Ishikawa (cell line): ENCODE measurements at regions not wholly inside any gene's neighbourhood (a gene's known extent, or its start where the extent isn't known, plus 50 kb on each side); places are given as distances from the start of the nearest gene placed in this dataset.

Experiments
- CEBPB ChIP-seq: IDR thresholded peaks from 2 replicates; pipeline ENCODE4 v1.6.1; 2012
- CREB1 ChIP-seq: IDR thresholded peaks from 2 replicates; pipeline ENCODE4 v1.6.1; 2012; ENCODE audit warnings: low read depth
- EGR1 ChIP-seq: IDR thresholded peaks from 2 replicates; pipeline ENCODE4 v1.6.1; 2012
- EP300 ChIP-seq: IDR thresholded peaks from 2 replicates; pipeline ENCODE4 v1.6.1; 2012; ENCODE audit warnings: borderline replicate concordance
- FOXM1 ChIP-seq: IDR thresholded peaks from 2 replicates; pipeline ENCODE4 v1.6.1; 2012; ENCODE audit warnings: low read depth, borderline replicate concordance
- MAX ChIP-seq: IDR thresholded peaks from 2 replicates; pipeline ENCODE4 v1.6.1; 2012
- NFIC ChIP-seq: IDR thresholded peaks from 2 replicates; pipeline ENCODE4 v1.6.1; 2012
- RAD21 ChIP-seq: IDR thresholded peaks from 2 replicates; pipeline ENCODE4 v1.6.1; 2012; ENCODE audit warnings: low read depth
- REST ChIP-seq: IDR thresholded peaks from 2 replicates; pipeline ENCODE4 v1.6.1; 2012; ENCODE audit warnings: low read depth, mild to moderate bottlenecking
- TAF1 ChIP-seq: IDR thresholded peaks from 2 replicates; pipeline ENCODE4 v1.6.1; 2012; ENCODE audit warnings: low read depth, mild to moderate bottlenecking
- TCF12 ChIP-seq: IDR thresholded peaks from 2 replicates; pipeline ENCODE4 v1.6.1; 2012; ENCODE audit warnings: low read depth
- TEAD4 ChIP-seq: IDR thresholded peaks from 2 replicates; pipeline ENCODE4 v1.6.1; 2012
- YY1 ChIP-seq: IDR thresholded peaks from 2 replicates; pipeline ENCODE4 v1.6.1; 2012; ENCODE audit warnings: low read depth
- ZBTB7A ChIP-seq: IDR thresholded peaks from 2 replicates; pipeline ENCODE4 v1.6.1; 2012; ENCODE audit warnings: low read depth
- TF ChIP-seq, protein P1 (sequence below): IDR thresholded peaks from 2 replicates; pipeline ENCODE4 v1.6.1; 2012

- TF ChIP-seq ZBTB7A: no peak
- TF ChIP-seq MAX: no peak
- no peak for TF ChIP-seq CREB1
- TF ChIP-seq REST: no peak
- no peak for TF ChIP-seq EGR1
- TF ChIP-seq NFIC: no peak
- no peak for TF ChIP-seq TEAD4
- TF ChIP-seq RAD21: no peak
- TF ChIP-seq FOXM1: no peak
- no peak for TF ChIP-seq TCF12
- TF ChIP-seq YY1: no peak
- TF ChIP-seq CEBPB: no peak
- no peak for TF ChIP-seq EP300
- TF ChIP-seq, protein P1, sequence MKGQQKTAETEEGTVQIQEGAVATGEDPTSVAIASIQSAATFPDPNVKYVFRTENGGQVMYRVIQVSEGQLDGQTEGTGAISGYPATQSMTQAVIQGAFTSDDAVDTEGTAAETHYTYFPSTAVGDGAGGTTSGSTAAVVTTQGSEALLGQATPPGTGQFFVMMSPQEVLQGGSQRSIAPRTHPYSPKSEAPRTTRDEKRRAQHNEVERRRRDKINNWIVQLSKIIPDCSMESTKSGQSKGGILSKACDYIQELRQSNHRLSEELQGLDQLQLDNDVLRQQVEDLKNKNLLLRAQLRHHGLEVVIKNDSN: no peak
- no peak for TF ChIP-seq TAF1
These were observed 529.2 kb upstream of the ATP2B1 start for GRCh38 chr12:90237841-90238240.

- TF ChIP-seq REST (no peak), YY1 (no peak), TEAD4 (no peak), MAX (no peak), FOXM1 (no peak), NFIC (no peak), TAF1 (no peak), CEBPB (no peak), TCF12 (no peak), EP300 (no peak), ZBTB7A (no peak), CREB1 (no peak), EGR1 (no peak)
- TF ChIP-seq, protein P1: no peak
These were observed 527.0 kb upstream of the ATP2B1 start for GRCh38 chr12:90235642-90236041.

- no peak for TF ChIP-seq YY1
- no peak for TF ChIP-seq CEBPB
- no peak for TF ChIP-seq TEAD4
- TF ChIP-seq RAD21: no peak
- no peak for TF ChIP-seq CREB1
- no peak for TF ChIP-seq NFIC
- no peak for TF ChIP-seq MAX
- TF ChIP-seq TAF1: no peak
These were observed 525.8 kb upstream of the ATP2B1 start for GRCh38 chr12:90234472-90234871.

DNA sequence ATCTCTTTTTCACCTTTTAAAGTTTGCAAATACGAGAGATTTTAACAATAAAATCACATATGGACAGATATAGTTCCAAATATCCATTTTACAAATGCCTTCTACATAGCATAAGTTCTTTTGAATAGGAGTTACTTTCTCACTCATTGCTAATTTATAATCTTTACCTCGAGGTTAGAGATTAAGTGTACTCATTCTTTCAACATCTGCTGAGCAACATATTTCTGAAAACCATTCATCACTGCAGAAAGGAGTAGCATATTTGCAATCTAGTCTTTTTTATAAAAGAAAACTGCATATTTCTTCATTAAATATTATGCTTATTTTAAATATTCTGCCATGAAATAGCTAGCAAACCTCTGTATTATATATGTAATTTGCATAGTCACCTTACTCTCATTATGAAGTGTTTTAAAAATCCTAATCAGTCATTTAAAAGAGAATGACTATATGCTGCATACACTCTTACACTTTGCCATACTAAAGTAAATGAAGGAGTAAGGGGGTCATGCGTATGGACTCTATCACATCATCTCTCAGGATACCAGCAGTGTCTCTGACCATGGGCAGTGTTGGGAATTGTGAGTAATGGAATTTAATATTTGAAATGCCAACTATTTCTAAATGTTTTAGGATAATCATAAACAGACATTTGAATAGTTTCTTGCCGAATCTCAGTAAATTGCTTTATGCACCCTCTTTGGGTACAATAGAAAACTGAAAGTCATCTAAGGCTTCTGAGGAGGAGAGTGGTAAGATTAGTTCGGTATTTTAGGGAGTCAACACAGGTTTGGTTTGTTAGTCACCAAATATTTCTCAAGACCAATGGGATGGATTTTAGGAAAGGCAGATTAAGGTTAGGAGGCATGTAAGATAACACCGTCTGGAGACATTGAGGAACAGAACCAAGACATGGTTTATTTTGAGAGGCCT, 524.8 kb upstream of the ATP2B1 start:
- TF ChIP-seq MAX: no peak
- TF ChIP-seq RAD21: no peak
- no peak for TF ChIP-seq CREB1

DNA sequence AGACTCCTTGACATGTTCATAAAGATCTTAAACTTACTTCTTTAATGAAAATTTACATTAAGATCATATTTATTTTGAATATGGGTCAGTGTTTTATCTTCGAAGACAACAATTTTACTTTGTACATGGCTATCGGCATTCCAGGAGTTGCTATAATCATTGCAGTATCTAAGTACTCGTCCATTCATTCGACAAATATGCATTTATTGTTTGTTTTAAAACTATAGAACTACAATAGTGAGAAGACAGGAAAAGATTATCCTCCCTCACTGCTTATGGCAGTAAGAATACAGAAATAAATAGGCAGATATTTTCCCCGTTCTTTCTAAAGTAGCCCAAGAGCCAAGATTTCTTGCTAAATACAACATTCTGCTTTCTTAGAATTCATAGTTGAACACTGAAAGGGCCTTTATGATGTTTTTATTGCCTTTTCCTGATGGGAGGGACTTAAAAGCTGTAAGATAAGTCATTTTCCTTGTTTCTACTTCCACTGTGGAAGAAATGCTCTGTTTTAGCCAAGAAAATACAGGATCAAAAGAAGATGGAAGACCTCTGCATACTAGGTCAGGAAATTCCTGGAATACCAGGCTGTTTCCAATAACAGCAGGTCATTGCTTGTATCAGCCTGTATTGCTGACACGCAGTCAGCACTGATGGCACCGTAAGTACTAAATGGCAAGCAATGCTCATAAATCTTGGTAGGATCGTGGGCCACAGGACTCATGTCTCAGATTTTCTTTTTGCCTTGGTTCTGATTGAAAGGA, 521.0 kb upstream of the ATP2B1 start:
- TF ChIP-seq TAF1 (no peak), CEBPB (no peak), TEAD4 (peak; percentile 55; the same call in 1 of the 2 replicates), NFIC (no peak)
